PC-3 (cell line): ENCODE measurements at regions not wholly inside any gene's neighbourhood (a gene's known extent, or its start where the extent isn't known, plus 50 kb on each side); places are given as distances from the start of the nearest gene placed in this dataset.

Source experiments
- ATAC-seq: fragments of 200-7000 bp; cut with Tn5 transposase; 2 replicates; pipeline ENCODE4 v1.9.1; 2020; ENCODE audit warnings: mild to moderate bottlenecking, moderate library complexity
- BruUV-seq: library from RNA; stranded (reverse); fragments of 400-500 nt; replicated peaks from 2 replicates; lab custom pipeline; 2021; lab: Mats Ljungman, UMichigan
- CTCF ChIA-PET: fragments of 300-600 bp; sonication (Branson Sonifier 250); formaldehyde crosslinking; loops from one replicate; lab custom pipeline; 2022; ENCODE audit warnings: antibody characterized with exemption; lab: Charles Lee
- POLR2A ChIA-PET: fragments of 300-600 bp; sonication (Branson Sonifier 250); formaldehyde crosslinking; loops from one replicate; lab custom pipeline; 2022; ENCODE audit warnings: antibody characterized with exemption; ENCODE audit not compliant: unreplicated experiment; lab: Charles Lee
- DNase-seq: peaks from one replicate; pipeline ENCODE4 v3.0.0-alpha.2; 2015
- H2AFZ ChIP-seq: fragments of 300-600 bp; sonication (generic); 2 replicates; pipeline ENCODE4 v1.6.0; 2016; ENCODE audit warnings: antibody characterized with exemption, low read length
- H3F3A ChIP-seq: fragments of 300-600 bp; sonication (generic); one replicate; pipeline ENCODE4 v1.6.0; 2017; ENCODE audit warnings: antibody characterized with exemption, low read length, control low read depth, mild to moderate bottlenecking; ENCODE audit not compliant: unreplicated experiment
- H3K27ac ChIP-seq: fragments of 300-600 bp; sonication (generic); 2 replicates; pipeline ENCODE4 v1.5.1; 2016; ENCODE audit warnings: mild to moderate bottlenecking, low read length
- H3K27me3 ChIP-seq: fragments of 300-600 bp; sonication (generic); 2 replicates; pipeline ENCODE4 v1.6.1; 2016; ENCODE audit warnings: low read length, mixed read lengths
- H3K36me3 ChIP-seq: fragments of 300-600 bp; sonication (generic); 2 replicates; pipeline ENCODE4 v1.6.1; 2016; ENCODE audit warnings: low read depth, mixed run types, low read length, mixed read lengths
- H3K4me1 ChIP-seq: fragments of 300-600 bp; sonication (generic); 2 replicates; pipeline ENCODE4 v1.5.1; 2016; ENCODE audit warnings: low read length; ENCODE audit not compliant: insufficient read depth
- H3K4me2 ChIP-seq: fragments of 300-600 bp; sonication (generic); 2 replicates; pipeline ENCODE4 v1.6.0; 2016; ENCODE audit warnings: low read length
- H3K4me3 ChIP-seq: fragments of 300-600 bp; sonication (generic); 2 replicates; pipeline ENCODE4 v1.5.1; 2016; ENCODE audit warnings: mild to moderate bottlenecking, low read length, mixed read lengths
- H3K79me2 ChIP-seq: fragments of 300-600 bp; sonication (generic); 2 replicates; pipeline ENCODE4 v1.6.1; 2017; ENCODE audit warnings: low read length, mixed read lengths
- H3K9ac ChIP-seq: fragments of 300-600 bp; sonication (generic); 2 replicates; pipeline ENCODE4 v1.6.0; 2016; ENCODE audit warnings: mild to moderate bottlenecking, low read length
- H3K9me2 ChIP-seq: fragments of 300-600 bp; sonication (generic); replicated peaks from 2 replicates; pipeline ENCODE4 v1.6.1; 2016; ENCODE audit warnings: mixed run types, low read length, mixed read lengths
- H3K9me3 ChIP-seq: fragments of 300-600 bp; sonication (generic); 2 replicates; pipeline ENCODE4 v1.6.1; 2016; ENCODE audit warnings: low read length, mixed read lengths
- H4K20me1 ChIP-seq: fragments of 300-600 bp; sonication (generic); 2 replicates; pipeline ENCODE4 v1.6.1; 2016; ENCODE audit warnings: low read length, mixed read lengths
- CTCF ChIP-seq: fragments of 300-600 bp; sonication (generic); conservative IDR thresholded peaks from 2 replicates; pipeline ENCODE4 v1.5.1; 2017; ENCODE audit warnings: antibody characterized with exemption, low read depth, mild to moderate bottlenecking, low read length
- EZH2 ChIP-seq: fragments of 300-600 bp; sonication (generic); IDR thresholded peaks from one replicate; pipeline ENCODE4 v1.6.1; 2017; ENCODE audit warnings: antibody characterized with exemption, mild to moderate bottlenecking, low read length; ENCODE audit not compliant: unreplicated experiment
- EZH2phosphoT487 ChIP-seq: fragments of 300-600 bp; sonication (generic); IDR thresholded peaks from 2 replicates; pipeline ENCODE4 v1.6.1; 2018; ENCODE audit warnings: mild to moderate bottlenecking, antibody characterized with exemption, low read length, borderline replicate concordance
- intact Hi-C: fragments of 100-400 bp; cut with micrococcal nuclease; formaldehyde crosslinking; loops from 2 replicates; pipeline ENCODE4 v1.9.0; 2023

DNA sequence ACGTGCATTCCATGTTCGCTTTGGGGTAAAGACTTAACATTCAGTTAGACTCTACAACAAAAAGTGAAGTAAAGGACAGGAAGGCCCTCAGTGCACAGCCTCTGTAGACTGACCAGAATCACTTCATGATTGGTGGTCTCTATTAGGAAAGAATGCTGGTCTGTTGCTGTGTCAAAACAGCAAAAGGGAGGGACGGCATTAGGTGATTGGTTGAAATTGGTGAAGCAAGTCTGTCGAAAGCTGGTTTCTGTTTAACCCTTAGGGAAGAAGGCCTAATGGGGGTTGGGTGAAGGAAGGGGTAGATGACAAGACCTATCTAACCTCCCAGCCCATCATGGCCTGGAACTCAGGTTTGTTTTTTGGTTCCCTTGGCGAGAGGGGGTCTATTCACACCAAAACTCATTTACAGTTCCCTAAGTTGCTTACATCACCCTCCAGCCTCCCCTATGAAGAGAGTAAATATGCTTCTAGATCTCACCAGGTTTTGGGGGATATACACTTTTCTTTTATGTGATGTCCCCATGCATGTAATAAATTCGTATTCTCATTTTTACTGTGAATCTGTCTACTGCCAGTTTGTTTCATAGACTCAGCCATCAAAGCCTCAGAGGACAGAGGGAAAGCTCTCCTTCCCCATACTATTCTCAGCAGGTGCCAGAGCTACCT, 65.6 kb downstream of the TMEM17 start:
- Histone ChIP-seq H3K36me3 (no peaks in the 10 kb centered on the region), H3K4me2 (no peak overlapping the region), H3K9me2 (no peaks in the 10 kb centered on the region), H3K27me3 (no peaks in the 10 kb centered on the region), H3K79me2 (no peaks in the 10 kb centered on the region), H4K20me1 (no peaks in the 10 kb centered on the region), H3K4me1 (no peaks in the 10 kb centered on the region), H3K9ac (no peak overlapping the region), H3F3A (no peaks in the 10 kb centered on the region), H3K4me3 (no peak overlapping the region), H3K27ac (no peak overlapping the region), H2AFZ (no peak overlapping the region), H3K9me3 (no peaks in the 10 kb centered on the region)
- intact Hi-C loops: no loop called here
- ATAC-seq: no peak
- POLR2A ChIA-PET: no interaction called here
- BruUV-seq: no TSS peak
- no peak for TF ChIP-seq EZH2
- no peak for TF ChIP-seq EZH2phosphoT487
- TF ChIP-seq CTCF: no peak
- DNase-seq: no peak
- CTCF ChIA-PET: no interaction called here

- H3K9ac ChIP-seq: no peak overlapping the region
- no peak for ATAC-seq
- H3F3A ChIP-seq: no peaks in the 10 kb centered on the region
- no peak overlapping the region for H3K4me3 ChIP-seq
- TF ChIP-seq CTCF (no peak), EZH2phosphoT487 (no peak), EZH2 (no peak)
- no peaks in the 10 kb centered on the region for H3K4me1 ChIP-seq
- ChIA-PET CTCF (no interaction called here), POLR2A (no interaction called here)
- H3K36me3 ChIP-seq: no peaks in the 10 kb centered on the region
- H3K4me2 ChIP-seq: no peak overlapping the region
- H2AFZ ChIP-seq: no peak overlapping the region
- no peaks in the 10 kb centered on the region for H4K20me1 ChIP-seq
- no peak overlapping the region for H3K27ac ChIP-seq
- DNase-seq: no peak
- no peaks in the 10 kb centered on the region for H3K79me2 ChIP-seq
- intact Hi-C loops: no loop called here
- no peaks in the 10 kb centered on the region for H3K27me3 ChIP-seq
- no peaks in the 10 kb centered on the region for H3K9me3 ChIP-seq
- H3K9me2 ChIP-seq: no peaks in the 10 kb centered on the region
- BruUV-seq: no TSS peak
Observed at GRCh38 chr2:62439425-62439824, 66.6 kb downstream of the TMEM17 start.

DNA sequence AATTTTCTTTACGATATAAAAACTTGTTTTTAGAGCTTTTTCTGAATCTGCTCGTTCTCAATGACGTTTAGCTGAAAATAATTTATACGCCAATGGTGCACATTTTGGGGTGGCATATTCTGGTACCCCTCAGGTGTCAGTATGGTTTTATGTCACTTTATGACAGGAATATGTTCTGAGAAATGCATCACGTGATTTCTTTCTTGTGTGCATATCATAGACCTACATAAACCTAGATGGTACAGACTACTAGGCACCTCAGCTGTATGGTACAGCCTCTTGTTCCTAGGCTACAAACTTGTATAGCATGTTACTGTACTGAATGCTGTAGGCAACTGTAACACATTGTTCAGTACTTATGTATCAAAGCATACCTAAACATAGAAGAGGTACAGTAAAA, 68.2 kb downstream of the TMEM17 start:
- ChIA-PET CTCF (no interaction called here), POLR2A (no interaction called here)
- intact Hi-C loops: no loop called here
- no TSS peak for BruUV-seq
- Histone ChIP-seq H3F3A (no peaks in the 10 kb centered on the region), H3K79me2 (no peaks in the 10 kb centered on the region), H3K4me2 (no peak overlapping the region), H3K9ac (no peak overlapping the region), H3K27me3 (no peaks in the 10 kb centered on the region), H3K4me1 (no peaks in the 10 kb centered on the region), H3K36me3 (no peaks in the 10 kb centered on the region), H4K20me1 (no peaks in the 10 kb centered on the region), H3K27ac (no peak overlapping the region), H2AFZ (no peak overlapping the region), H3K4me3 (no peak overlapping the region), H3K9me2 (no peaks in the 10 kb centered on the region), H3K9me3 (no peaks in the 10 kb centered on the region)
- ATAC-seq (no peak), DNase-seq (no peak)
- TF ChIP-seq EZH2phosphoT487 (no peak), CTCF (no peak), EZH2 (no peak)
